BE2C (cell line): ENCODE measurements at regions not wholly inside any gene's neighbourhood (a gene's known extent, or its start where the extent isn't known, plus 50 kb on each side); places are given as distances from the start of the nearest gene placed in this dataset.

Experiments used
- DNase-seq: peaks from one replicate; pipeline ENCODE4 v3.0.0-alpha.2; 2020
- H3K27me3 ChIP-seq: fragments of 250-450 bp; sonication (Bioruptor Pico); 2 replicates; pipeline ENCODE4 v1.5.1; 2020; ENCODE audit warnings: mild to moderate bottlenecking
- H3K36me3 ChIP-seq: fragments of 250-450 bp; sonication (Bioruptor Pico); 2 replicates; pipeline ENCODE4 v1.5.1; 2020; ENCODE audit warnings: mild to moderate bottlenecking
- H3K4me1 ChIP-seq: fragments of 250-450 bp; sonication (Bioruptor Pico); 2 replicates; pipeline ENCODE4 v1.5.1; 2020
- H3K4me3 ChIP-seq: 2 replicates; pipeline ENCODE4 v1.5.1; 2011; ENCODE audit warnings: low read depth, low read length
- H3K9me3 ChIP-seq: fragments of 250-450 bp; sonication (Bioruptor Pico); 2 replicates; pipeline ENCODE4 v1.5.1; 2020
- TF ChIP-seq, protein P1 (sequence below): IDR thresholded peaks from 2 replicates; pipeline ENCODE4 v1.5.1; 2012; ENCODE audit warnings: mild to moderate bottlenecking, low read depth, low read length

DNA sequence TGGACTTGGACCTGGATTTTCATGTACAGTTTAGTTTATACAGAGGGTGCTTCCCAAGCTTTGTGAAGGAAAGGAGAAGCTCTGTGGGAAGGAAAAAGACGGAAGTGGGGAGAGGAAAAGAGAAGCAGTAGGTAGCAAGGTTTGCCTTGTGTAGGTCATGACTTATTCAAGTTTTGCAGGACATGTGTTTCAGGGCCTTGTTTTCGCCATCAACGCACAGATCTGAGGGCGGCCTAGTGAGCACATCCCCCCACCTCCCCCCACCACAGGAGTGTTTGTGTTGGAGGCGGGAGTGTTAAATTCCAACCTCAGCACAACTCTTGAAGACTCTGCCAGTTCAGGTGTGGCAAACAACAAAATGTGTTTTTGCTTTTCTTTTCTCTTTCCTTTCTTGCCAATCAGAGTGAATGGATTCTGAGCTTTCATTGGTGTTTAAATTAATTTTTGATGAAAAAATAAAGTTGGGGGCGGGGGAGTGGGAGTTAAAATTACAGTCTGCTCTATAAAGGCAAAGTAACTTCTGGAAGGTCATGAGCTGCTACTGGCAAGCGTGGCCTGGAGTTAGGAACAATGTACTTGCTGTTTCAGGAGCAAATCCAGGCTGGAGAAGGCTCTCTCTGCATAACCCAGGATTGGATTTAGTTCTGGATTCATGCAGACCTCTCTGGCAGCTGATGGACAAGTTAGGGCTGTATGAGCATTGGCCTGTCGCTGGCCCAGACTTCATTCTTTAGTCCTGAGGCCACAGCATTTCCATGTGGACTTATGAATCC lies 338.5 kb downstream of the CD83 start:
- Histone ChIP-seq H3K27me3 (0 out of 2 replicates have a peak, but pooled peaks cover 3% of the 10 kb centered on the region), H3K36me3 (no peaks in the 10 kb centered on the region), H3K4me1 (no peaks in the 10 kb centered on the region), H3K9me3 (no peaks in the 10 kb centered on the region), H3K4me3 (no peak overlapping the region)
- TF ChIP-seq, protein P1, sequence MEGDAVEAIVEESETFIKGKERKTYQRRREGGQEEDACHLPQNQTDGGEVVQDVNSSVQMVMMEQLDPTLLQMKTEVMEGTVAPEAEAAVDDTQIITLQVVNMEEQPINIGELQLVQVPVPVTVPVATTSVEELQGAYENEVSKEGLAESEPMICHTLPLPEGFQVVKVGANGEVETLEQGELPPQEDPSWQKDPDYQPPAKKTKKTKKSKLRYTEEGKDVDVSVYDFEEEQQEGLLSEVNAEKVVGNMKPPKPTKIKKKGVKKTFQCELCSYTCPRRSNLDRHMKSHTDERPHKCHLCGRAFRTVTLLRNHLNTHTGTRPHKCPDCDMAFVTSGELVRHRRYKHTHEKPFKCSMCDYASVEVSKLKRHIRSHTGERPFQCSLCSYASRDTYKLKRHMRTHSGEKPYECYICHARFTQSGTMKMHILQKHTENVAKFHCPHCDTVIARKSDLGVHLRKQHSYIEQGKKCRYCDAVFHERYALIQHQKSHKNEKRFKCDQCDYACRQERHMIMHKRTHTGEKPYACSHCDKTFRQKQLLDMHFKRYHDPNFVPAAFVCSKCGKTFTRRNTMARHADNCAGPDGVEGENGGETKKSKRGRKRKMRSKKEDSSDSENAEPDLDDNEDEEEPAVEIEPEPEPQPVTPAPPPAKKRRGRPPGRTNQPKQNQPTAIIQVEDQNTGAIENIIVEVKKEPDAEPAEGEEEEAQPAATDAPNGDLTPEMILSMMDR = no peak
- no peak for DNase-seq

DNA sequence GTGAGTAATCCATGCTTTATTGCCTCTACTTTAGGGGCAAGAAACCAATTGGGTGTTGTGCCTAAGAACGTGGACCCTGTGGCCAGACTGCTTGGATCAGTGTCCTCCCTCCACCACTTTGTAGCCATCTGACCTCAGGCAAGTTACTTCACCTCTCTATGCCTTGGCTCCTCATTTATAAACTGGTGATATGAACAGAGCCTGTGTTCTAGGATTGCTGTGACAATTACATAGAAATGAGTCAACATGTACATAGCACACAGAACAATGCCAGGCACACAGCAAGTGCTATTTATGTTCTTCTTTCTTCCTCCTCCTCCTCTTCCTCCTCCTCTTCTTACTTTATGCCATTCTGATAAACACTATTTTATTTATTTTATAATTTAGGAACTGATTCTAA lies 339.4 kb downstream of the CD83 start:
- H3K4me1 ChIP-seq = no peaks in the 10 kb centered on the region

DNA sequence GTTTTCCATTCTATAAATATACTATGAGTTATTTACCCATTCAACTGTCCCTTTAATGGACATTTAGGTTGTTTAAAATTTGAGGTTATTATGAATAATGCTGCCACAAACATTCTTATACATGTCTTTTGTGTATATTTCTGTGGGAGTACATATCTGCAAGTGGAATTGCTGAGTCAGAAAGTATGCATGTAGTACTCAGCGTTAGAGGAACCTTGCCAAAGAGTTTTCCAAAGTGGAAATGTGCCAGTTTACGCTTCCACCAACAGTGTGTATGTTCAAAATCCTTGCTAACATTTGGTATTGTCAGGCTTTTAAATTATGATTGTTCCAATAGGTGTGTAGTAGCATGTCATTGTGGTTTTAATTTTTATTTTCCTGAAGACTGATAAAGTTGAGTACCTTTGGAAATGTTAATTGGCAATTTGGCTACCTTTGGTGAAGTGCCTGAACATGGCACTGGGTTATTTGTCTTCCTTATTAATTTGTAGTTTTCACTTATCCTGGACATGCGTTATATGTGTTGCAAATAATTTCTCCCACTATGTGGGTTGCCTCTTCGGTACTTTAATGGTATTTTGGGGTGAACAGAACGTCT lies 341.2 kb downstream of the CD83 start:
- Histone ChIP-seq H3K4me1 (no peaks in the 10 kb centered on the region), H3K4me3 (no peak overlapping the region), H3K9me3 (no peaks in the 10 kb centered on the region), H3K36me3 (no peaks in the 10 kb centered on the region), H3K27me3 (0 out of 2 replicates have a peak, but pooled peaks cover 3% of the 10 kb centered on the region)
- TF ChIP-seq, protein P1 = no peak
- no peak for DNase-seq

More for the DNA sequence above, 339.4 kb downstream of the CD83 start:
- TF ChIP-seq, protein P1 = no peak
- Histone ChIP-seq H3K9me3 (no peaks in the 10 kb centered on the region), H3K36me3 (no peaks in the 10 kb centered on the region), H3K4me3 (no peak overlapping the region), H3K27me3 (0 out of 2 replicates have a peak, but pooled peaks cover 3% of the 10 kb centered on the region)
- no peak for DNase-seq

DNA sequence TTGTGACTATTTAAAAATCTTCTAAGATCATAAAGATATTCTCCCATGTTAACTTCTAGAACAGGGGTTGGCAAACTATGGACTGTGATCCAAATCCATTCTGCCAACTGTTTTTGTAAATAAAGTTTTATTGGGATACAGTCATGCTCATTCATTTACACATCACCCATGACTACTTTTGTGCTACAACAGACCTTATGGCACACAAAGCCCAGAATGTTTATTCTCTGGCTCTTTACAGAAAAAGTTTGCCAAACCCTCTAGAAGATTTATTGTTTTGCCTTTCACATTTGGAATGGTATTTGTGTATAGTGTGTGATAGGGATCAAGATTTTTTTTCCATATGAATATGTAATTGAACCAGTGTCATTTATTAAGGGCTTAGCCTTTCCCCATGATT lies 341.7 kb downstream of the CD83 start:
- TF ChIP-seq, protein P1 = no peak
- Histone ChIP-seq H3K9me3 (no peaks in the 10 kb centered on the region), H3K4me3 (no peak overlapping the region), H3K4me1 (no peaks in the 10 kb centered on the region), H3K27me3 (0 out of 2 replicates have a peak, but pooled peaks cover 3% of the 10 kb centered on the region), H3K36me3 (no peaks in the 10 kb centered on the region)
- no peak for DNase-seq

DNA sequence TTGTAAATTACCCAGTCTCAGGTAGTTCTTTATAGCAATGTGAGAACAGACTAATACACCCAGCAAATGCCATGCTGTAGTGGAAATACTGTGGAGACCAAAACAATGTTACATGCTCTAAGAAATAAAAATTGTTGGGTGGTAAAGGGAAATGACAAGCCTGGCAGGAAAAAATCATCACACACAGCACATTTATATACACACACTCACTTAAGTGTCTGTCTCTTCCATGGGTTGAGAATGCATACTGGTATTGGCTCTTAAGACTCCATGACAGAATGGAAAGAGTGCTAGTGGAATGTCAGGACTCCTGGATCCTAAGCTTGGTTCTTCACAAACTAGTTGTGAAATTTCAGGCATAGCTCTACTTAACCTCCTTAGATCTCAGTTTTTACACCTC lies 343.0 kb downstream of the CD83 start:
- TF ChIP-seq, protein P1 = no peak
- no peak overlapping the region for H3K4me3 ChIP-seq
- no peaks in the 10 kb centered on the region for H3K4me1 ChIP-seq
- 0 out of 2 replicates have a peak, but pooled peaks cover 3% of the 10 kb centered on the region for H3K27me3 ChIP-seq
- no peaks in the 10 kb centered on the region for H3K9me3 ChIP-seq
- no peaks in the 10 kb centered on the region for H3K36me3 ChIP-seq
- no peak for DNase-seq

DNA sequence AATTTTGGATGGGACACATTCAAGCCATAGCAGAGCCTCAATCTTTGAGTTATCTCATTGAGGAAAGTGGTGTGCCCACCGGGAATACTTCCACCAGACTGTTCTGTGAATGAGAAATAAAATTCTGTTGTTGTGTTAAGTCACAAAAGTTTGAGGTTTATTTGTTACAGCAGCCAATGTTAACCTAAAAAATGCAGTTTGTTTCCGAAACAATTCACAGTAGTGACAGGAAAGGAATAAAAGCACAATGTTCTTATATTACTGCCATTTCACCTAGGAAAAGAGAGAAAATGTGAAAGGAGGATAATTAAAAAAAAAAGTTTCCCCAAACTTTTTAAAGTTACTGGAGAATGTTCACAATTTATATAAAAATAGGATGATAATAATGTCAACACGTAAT lies 344.6 kb downstream of the CD83 start:
- H3K4me1 ChIP-seq = no peaks in the 10 kb centered on the region
- H3K4me3 ChIP-seq = no peak overlapping the region
- TF ChIP-seq, protein P1 = no peak
- no peaks in the 10 kb centered on the region for H3K36me3 ChIP-seq
- H3K9me3 ChIP-seq = no peaks in the 10 kb centered on the region
- 0 out of 2 replicates have a peak, but pooled peaks cover 3% of the 10 kb centered on the region for H3K27me3 ChIP-seq
- no peak for DNase-seq
